SK-N-SH treated with all-trans-retinoic acid at 6 μM for 48 hours (cell line): ENCODE measurements at regions not wholly inside any gene's neighbourhood (a gene's known extent, or its start where the extent isn't known, plus 50 kb on each side); places are given as distances from the start of the nearest gene placed in this dataset.

Experiments used
- ARNTL ChIP-seq: fragments of 450-650 bp; formaldehyde crosslinking; IDR thresholded peaks from 2 replicates; pipeline ENCODE4 v1.5.0; 2020; ENCODE audit warnings: low read depth, mild to moderate bottlenecking, moderate library complexity, borderline replicate concordance
- RARB ChIP-seq: fragments of 250-450 bp; sonication (Bioruptor Pico); IDR thresholded peaks from 2 replicates; pipeline ENCODE4 v1.8.0; 2021; ENCODE audit warnings: mild to moderate bottlenecking, moderate library complexity
- ZFP3 ChIP-seq: fragments of 250-450 bp; sonication (Bioruptor Pico); IDR thresholded peaks from 2 replicates; pipeline ENCODE4 v1.5.0; 2020; ENCODE audit warnings: mild to moderate bottlenecking, moderate library complexity
- ZNF565 ChIP-seq: fragments of 450-650 bp; formaldehyde crosslinking; conservative IDR thresholded peaks from 2 replicates; pipeline ENCODE4 v1.5.0; 2020; ENCODE audit warnings: low read depth, mild to moderate bottlenecking, moderate library complexity

GRCh38 chrX:117711782-117712181, 404.8 kb downstream of the KLHL13 start:
- no peak for TF ChIP-seq ZNF565 (CRISPR knock-in tag)
- TF ChIP-seq ZFP3 (CRISPR knock-in tag) = no peak
- no peak for TF ChIP-seq RARB (CRISPR knock-in tag)
- no peak for TF ChIP-seq ARNTL
